ENCODE measurements at regions not wholly inside any gene's neighbourhood (a gene's known extent, or its start where the extent isn't known, plus 50 kb on each side); places are given as distances from the start of the nearest gene placed in this dataset.

GRCh38 chr2:352696-353095 lies 64.8 kb upstream of the ALKAL2 start:
- TF ChIP-seq FOXP2 (optimal IDR thresholded peaks at IDR 0.05; ENCODE audit: borderline replicate concordance, extremely low read depth, extremely low read length, insufficient read depth): no peak
- TF ChIP-seq POLR2AphosphoS5 (IDR thresholded peaks at IDR 0.05; ENCODE audit: low read depth, low read length): no peak
- TF ChIP-seq REST (IDR thresholded peaks at IDR 0.05; ENCODE audit: insufficient read depth in 1 of 2, low read depth in 2 of 2, low read length in 2 of 2): no peak

Data from PFSK-1 (cell line).